ENCODE measurements at regions not wholly inside any gene's neighbourhood (a gene's known extent, or its start where the extent isn't known, plus 50 kb on each side); places are given as distances from the start of the nearest gene placed in this dataset.
"Not testable (repeated sequence)": the region's sequence is repeated elsewhere in the genome, so short reads cannot be mapped to it uniquely, and the experiment has no call there.

DNA sequence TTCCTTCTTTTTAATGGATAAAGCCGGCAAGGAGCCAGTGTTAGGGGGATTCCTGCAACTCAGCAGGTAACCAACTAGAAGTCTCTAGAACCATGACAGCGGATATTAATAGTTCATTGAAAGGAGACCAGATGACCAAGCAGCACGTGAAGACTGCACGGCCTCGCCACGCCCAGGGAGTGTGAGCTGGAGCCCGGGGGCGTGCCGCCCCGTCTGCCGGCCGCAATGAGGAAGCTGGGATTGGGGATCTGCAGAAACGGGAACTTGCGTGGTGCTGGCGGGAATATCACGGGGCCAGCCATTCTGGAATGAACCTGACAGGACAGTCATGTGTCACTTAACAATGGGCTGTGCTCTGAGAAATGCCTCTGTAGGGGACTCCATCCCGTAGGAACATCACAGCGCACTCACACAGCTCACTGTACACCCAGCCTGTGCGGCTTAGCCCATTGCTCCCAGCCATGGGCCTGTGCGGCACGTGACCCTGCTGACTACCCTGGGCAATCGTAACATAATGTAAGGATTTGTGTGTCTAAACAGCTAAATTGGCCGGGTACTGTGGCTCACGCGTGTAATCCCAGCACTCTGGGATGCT is 4092.8 kb upstream of the TPTE start:
- not testable (repeated sequence) for DNase-seq

DNA sequence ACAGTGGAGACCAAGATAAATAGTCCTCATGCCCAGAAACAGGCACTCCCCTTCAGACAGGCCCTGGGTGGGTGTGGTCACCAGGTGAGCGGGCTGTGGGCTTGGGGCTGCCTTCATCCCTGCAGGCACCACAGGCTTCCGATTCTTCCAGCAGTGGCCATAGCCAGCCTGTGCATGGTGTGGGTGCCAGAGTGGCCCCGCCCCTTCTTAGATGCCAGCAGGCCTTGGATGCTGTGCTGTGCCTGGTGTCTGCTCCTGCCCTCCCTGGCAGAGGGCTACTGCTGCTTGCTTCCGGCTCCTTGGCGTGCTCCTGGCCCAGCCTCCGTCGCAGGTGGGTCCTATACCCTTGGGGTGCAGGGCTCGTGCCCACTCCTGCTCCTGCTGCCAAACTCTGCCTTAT is 4091.5 kb upstream of the TPTE start:
- DNase-seq: not testable (repeated sequence)

DNA sequence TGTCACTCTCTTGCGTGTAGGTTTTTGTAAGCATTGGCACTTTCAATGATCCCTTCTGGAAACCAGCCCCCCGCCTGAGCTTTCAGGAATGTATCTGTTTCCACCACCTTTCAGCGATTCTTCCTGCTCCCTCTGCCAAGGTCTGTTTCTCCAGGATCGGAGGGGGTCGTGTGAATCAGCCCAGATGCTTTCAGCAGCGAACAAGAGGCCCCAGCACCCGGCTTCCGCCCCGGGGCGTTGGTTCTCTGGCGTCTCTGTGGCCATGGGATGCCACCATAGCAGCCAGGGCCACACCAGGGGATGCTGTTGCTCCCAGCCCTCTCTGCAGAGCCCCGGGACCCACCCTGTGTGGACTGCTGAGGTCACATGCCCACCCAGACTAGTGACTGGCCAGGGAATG is 4088.2 kb upstream of the TPTE start:
- DNase-seq: not testable (repeated sequence)

DNA sequence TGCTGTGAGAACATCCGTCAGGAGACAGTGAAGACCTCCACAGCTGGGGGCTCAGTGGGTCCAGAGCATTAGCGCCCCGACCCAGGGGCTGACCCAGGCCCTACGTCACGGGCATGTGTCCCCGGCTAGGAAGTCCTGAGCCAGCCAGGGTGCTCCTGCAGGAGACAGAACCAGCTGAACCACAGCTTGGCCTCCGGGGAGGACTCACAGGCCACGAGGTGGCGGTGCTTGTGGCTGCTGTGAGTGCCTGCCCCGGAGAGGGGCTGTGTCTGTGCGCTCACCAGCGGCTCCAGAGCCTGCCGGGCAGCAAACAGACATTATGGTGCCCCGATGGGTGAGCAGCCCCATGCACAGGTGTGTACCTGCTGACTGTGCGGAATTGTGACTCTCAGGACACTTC is 4085.2 kb upstream of the TPTE start:
- not testable (repeated sequence) for DNase-seq

DNA sequence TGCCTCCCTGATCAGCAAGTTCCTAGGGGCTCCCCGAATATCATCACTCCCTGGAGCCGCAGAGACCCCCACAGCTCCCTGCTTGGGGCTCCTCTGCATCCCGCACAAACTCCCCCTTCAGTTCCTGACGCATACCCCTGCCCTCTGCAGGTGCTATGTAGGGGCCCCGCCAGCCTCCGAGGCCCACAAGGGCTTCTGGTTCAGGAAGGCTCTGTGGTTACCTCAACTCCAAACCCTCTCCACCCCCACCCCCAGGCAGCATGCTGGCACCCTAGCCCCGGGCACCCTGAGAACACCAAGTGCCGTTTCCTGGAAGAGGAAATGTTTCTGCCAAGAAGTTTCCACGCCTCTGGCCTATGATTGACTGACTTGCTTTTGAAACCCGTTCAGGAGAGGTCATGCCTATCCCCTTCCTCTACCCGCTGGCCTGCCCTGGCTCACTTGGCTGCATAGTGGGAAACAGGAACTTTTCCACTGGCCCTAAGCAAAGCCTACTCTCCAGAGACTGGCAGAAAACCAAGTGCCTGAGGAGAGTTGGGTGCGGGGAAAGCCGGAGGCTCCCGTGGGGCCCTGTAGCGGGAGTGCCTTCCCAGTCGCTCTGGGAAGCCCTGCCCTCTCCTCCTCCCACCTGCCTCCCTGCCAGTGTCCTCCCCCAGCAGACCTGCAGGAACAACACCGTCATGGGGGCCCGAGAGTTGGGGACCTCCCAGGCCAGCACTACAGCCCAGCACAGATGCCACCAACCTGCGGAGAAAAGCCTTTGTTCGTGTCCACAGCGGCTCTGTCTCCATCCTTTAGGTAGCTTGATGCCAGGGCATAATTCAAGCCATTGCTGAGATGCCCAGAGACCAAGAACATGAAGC is 4084.2 kb upstream of the TPTE start:
- not testable (repeated sequence) for DNase-seq

DNA sequence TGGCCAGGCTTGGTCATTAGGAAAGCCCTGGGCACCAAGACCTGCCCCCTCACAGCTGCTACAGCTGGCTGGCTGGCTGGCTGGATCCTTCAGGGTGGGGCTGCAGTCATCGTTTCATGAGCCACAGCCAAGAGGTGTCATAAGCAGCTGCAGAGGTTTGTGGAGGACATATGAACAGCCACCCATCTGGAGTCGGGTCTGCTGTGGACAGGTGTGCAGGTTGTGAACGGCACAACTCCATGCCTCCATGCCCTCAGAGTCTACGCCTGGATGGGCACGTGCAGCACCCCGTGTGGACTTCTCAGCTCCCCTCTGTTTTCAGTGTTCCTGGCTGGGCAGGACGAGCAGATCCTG is 4083.6 kb upstream of the TPTE start:
- not testable (repeated sequence) for DNase-seq

DNA sequence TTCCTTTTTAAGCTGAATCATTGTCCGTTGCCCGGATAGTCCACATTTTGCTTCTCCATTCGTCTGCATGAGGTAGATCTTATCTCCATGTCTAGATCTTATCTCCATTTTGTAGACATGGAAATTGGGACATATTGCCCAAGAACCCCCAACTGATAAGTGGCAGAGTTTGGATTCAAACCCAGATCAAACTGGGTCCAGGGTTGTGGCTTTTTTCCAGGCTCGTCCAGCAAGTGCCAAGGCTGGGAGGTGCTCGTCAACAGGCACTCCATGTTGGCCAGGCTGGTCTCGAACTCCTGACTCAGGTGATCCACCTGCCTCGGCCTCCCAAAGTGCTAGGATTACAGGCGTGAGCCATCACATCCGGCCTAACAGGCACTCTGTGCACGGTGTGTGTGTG is 4082.3 kb upstream of the TPTE start:
- not testable (repeated sequence) for DNase-seq

DNA sequence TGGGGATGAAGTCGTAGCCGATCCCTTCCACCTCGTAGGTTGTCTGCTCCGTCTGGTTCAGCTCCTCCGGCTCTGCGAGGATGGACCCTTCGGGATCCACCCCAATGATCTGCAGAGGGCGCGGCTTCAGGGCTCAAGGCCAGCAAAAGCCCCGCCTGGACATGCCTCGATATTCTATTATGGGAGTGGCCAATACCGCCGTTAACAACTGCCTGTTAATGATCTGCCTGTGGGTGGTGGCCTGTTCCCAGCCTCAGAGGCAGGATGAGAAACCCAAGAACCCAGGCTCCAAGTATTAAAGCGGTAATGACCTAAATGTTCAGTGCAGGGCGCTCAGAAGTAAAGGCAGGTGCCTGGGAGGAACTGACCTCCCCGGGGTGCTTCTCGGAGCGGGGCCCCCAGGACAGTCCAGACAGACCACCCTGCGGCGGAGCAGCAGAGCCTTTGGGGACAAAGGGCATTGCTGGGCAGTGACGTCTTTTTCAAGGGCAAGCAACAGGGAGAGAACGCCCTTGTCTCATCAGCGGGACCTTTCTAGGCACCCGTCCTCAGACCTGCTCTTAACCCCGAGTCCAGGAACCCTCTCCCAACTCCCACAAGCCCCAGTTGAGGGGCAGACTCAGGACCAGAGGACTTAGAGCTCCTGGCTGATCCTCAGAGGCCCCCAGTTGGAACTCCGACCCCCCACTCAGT is 4066.6 kb upstream of the TPTE start:
- not testable (repeated sequence) for DNase-seq

DNA sequence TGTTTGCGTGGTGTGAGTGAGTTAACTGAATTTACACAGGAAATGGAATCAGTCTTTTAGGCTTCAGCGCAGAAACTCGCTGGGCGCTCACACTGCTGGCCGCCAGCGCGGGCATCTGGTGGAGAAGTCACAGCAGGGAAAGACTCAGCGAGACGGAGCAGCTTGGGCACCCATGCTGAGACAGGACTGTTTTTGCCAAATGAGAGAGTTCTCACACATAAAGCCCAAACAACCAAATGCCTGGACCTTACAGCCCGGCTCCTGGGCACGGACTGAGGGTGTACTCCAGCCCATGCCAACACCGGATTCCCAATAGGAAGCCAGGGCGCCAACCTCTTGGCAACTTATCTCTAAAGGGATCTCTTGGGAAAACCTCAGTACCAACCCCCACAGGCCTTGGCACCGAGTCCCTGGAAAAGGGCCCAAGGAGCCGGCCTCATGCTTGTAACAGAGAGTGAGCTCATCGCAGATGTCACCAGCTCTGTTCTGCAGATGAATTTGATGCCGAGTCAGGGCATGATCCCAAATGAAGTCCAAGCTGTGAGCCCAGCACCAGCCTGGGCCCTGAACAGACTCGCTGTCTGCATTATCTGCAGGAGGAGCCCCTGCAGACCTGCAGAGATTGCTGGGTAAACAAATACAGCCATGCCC is 4065.2 kb upstream of the TPTE start:
- not testable (repeated sequence) for DNase-seq

DNA sequence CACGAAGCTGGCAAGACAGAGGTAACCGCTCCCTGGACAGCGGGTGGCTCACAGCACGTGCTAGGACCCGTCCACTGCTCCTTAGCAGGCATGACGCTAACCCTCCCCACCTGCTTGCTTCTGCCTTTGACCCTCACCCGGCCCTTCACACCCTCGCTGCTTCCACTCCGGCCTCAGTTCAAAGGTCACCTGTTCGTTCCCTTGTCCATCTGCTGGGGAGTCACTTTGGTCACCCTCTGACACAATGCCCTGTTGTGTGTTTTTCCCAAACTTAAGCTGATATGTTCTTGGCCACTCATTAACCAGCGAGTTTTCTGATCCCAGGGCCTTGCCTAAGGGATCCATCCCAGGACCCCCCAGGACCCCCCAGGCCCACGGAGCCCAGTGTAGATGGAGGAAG is 4061.6 kb upstream of the TPTE start:
- not testable (repeated sequence) for DNase-seq

DNA sequence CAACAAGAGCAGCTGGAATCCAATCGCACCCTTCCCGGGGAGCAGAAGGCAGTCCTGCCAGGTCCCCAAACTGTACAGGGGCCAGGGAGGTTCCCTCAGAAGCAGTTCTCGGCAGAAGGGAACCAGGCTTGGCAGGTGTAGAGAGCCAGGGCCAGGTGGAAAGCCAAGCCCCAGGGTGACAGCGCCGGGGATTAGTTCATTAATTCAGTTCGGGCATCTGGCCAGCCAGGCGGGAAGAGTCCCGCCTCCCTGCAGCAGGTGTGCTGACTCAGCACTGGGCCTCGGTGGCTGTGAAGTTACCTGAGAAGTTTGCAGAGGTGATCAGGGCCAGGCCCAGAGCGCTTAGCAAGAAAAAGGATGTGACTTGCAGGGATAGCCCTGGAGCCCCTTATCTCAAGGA is 4060.0 kb upstream of the TPTE start:
- not testable (repeated sequence) for DNase-seq

DNA sequence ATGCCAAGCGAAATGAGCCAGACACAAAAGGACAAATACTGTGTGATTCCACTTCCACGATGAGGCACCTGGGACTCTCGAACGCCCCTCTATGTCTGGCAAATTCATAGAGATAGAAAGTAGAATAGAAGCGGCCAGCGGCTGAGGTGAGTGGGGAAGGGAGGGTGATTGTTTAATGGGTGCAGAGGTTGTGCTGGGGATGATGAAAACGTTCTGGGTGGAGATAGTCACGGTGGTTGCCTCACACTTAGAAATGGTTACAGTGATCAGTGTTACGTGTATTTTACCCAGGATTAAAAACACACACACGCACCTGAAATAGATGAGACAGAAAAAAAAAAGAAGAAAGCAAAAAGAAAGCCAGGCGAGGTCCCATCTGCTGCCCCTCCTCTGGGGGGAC is 4057.0 kb upstream of the TPTE start:
- DNase-seq: not testable (repeated sequence)

DNA sequence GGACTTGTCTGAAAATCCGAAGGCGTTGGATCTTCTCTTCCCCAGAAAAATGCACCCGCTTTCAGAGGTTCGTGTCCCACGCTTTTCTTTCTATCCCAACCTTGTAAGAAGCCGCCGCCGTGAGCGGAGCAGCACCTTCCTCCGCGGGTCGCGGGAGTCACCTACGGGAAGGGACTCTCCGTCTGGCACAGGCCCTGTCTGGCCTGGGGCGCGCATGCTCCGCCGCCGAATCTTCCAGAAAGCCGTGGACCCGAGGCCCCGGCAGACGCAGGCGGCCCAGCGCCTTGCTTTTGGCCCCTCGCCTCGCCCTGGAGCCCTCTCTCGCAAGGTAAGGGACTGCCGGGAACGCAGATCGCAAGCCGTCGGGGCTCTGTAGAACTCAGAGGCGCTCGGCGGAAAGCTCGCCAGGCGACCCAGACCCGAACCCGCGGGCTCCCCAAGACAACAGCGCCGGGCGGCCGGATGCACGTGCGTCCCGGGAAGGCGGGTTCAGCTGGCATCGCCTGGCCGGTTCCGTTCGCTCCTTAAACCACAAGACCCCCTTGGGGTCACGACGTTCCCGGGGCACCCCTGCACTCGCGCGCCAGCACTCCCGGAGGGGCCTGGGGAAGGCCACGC is 4055.2 kb upstream of the TPTE start:
- DNase-seq: not testable (repeated sequence)

DNA sequence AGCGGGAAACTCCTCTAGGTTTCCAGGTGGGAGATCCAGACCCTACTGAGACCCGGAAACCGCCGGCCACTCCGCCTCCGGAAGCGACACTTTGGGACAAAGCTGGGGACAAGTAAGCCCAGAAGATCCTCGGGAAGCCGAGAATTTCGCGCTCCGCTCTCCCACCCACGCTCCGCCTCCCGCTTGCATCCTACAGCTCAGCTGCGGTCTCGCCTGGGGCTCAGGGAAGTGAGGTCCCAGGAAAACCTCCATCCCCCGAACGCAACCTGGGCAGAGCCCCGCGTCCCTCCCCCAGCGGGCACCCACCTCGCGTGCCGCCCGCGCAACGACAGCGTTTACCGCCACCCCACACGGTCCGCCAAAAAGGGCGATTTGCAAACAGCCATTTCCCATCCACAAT is 4054.7 kb upstream of the TPTE start:
- not testable (repeated sequence) for DNase-seq

DNA sequence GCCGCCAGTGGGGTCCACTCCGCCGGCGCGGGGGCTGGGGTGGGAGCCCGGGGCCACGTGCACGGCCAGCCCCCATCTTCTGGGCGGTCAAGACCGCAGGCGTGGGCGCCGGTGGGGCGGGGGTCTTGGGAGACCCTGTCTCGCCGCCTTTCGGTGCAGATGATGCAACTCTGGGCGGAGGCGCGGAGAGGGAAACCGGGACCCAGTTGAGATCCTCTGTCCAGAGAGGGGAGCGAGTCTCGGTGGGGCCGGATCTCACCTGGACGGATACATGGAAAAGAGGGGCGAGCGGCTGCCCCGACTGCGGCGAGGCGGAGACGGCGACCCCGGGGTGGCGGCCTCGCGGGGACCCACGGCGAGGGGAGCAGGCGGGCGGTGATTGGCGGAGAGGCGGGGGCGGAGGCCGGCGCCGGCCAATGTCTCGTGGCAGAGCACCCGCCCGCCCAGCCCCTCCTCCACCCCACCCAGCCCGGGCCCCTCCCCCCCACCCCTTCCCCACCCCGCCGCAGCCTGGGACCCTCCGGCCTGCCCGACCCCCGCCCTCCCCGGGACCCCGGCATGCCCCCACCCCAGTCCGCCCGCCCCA is 4054.1 kb upstream of the TPTE start:
- not testable (repeated sequence) for DNase-seq

DNA sequence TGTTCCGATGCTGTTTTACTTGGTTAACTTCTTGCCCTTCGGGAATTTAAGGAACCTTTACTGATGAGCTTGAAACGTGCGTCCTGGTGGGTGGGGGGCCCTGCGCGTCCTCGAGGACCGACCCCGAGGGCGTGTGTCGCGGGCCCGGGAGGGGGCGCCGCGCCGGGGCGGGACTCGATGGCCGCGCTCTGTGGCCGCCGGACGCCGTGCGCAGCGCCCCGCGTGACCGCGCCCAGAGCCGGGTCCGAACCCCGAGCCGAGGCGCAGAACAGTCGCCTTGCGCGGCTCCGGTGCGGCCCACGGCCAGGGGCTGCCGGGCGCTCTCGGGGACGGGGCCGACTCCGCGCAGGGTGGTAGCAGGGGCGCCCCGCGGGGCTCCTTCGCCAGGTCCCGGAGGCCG is 4053.5 kb upstream of the TPTE start:
- DNase-seq: not testable (repeated sequence)

DNA sequence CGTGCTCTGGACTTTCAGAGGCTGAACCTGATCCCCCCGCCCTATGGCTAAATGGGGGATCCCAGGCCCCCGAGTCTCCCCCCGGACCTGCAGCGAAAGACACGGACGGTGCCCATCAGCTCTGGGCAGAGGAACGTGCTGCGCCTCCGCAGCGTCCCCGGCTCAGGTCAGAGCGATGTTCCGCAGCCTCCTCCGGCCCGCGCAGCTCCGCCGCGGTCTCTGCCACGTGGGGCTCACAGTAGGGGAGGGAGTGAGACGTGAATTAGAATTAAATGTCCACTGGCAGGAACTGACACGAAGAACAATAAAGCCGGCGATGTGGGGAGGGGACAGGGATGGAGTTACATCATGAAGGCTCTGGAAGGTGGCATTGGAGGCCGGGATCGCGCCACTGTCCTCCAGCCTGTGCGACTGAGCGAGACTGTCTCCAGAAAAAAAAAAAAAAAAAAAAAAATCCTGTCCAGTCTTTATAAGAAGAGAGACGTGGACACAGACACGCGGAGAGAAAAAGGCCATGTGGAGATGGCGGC is 4053.0 kb upstream of the TPTE start:
- not testable (repeated sequence) for DNase-seq

DNA sequence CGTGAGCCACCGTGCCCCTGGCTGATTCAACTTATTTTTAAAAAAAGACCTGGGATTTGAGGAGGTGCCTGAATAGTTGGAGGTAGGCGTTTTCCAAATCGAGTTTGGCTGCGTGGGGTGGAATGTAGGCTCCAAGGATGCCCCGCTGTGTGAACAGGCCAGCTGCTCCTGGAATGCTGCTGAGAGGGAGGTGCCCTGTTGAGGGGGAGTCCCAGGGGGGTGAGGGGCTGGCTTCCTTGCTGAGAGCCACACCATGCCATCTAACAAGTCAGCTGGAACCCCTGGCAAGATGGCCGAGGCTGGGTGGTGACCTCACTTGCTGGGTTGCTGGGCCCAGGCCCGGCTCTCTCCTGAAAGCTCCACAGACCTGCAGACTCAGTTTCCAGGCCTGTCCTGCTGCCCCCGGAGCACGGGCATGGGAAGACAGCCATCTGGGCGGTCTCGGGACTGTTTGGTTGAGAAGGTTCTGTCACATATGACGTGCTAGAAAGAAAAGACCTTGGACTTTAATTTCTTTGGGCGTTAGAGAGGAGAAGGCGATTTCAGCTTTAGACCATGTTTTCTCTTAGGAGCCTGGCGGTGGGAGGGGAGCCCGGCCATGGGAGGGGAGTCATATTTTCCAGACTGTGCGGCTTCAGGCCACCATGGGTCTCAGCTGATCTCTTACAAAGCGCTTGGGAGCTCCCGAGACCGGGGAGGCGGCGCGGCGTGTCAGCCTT is 4047.0 kb upstream of the TPTE start:
- not testable (repeated sequence) for DNase-seq

DNA sequence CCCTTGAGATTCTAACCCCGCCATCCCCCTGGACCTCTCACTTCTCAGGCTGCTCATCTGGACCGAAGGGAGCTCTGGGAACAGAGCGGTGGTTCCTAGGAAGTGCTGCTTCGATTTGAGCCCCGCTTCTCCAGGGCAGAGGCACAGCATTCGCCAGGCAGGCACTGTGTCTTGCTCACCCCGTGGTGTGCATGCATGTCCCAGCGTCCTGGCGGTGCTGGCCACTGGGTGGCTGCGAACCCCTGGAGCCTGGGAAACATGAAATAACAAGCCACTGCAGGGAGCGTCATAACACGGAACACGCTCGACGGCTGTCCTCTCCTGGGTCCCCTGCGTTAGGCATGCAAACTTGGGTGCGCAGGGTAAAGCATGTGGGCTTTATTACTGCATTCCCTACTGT is 4040.3 kb upstream of the TPTE start:
- not testable (repeated sequence) for DNase-seq

DNA sequence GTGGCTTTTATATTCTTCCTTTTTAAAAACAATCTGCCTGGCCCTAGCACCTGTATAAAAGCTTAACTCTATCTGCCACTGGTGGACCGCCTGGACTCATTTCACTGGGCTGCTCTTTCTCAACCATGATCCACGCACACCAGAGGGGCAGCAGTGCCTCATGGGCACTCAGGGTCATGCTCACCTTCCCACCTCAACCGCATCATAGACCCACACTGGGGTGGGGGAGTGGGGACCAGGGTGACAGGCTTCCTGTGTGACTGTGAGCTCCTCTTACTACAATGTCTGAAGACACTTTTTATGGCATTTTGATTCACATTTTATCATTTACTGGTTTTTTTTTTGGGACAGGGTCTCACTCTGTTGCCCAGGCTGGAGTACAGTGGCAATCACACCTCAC is 4038.8 kb upstream of the TPTE start:
- not testable (repeated sequence) for DNase-seq

DNA sequence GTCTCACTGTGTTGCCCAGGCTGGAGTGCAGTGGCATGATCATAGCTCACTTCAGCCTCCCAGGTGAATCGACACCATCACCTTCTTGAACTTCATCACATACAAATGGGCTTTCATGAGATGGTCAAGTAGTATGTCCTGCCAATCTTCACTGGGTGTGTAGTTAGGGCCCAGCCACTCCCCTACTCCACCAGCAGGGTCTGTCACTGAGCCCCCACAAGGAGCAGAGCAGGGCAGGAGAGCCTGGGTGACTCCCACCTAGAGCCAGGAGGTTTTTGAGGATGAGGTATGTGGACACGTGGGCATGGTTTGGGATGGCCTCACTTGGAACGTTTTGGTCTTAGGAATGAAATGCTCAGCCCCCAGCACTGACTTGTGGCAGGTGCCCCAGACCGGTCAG is 4037.7 kb upstream of the TPTE start:
- DNase-seq: not testable (repeated sequence)
